WERI-Rb-1 (cell line): ENCODE measurements at regions not wholly inside any gene's neighbourhood (a gene's known extent, or its start where the extent isn't known, plus 50 kb on each side); places are given as distances from the start of the nearest gene placed in this dataset.

ENCODE experiments used
- DNase-seq: peaks from one replicate; pipeline ENCODE4 v3.0.0-alpha.2; 2020
- H3K27ac ChIP-seq: fragments of 250-450 bp; sonication (Bioruptor Pico); 2 replicates; pipeline ENCODE4 v1.5.1; 2020; ENCODE audit warnings: mild to moderate bottlenecking, moderate library complexity
- H3K27me3 ChIP-seq: fragments of 250-450 bp; sonication (Bioruptor Pico); 2 replicates; pipeline ENCODE4 v1.5.1; 2021; ENCODE audit warnings: mild to moderate bottlenecking, low read depth, moderate library complexity; ENCODE audit not compliant: insufficient read depth, severe bottlenecking
- H3K36me3 ChIP-seq: fragments of 250-450 bp; sonication (Bioruptor Pico); 2 replicates; pipeline ENCODE4 v1.5.1; 2020; ENCODE audit warnings: mild to moderate bottlenecking, moderate library complexity
- H3K4me3 ChIP-seq: 2 replicates; pipeline ENCODE4 v1.5.1; 2011; ENCODE audit warnings: low read depth, mild to moderate bottlenecking, control low read depth, low read length
- H3K9me3 ChIP-seq: fragments of 250-450 bp; sonication (Bioruptor Pico); 2 replicates; pipeline ENCODE4 v1.5.1; 2021; ENCODE audit warnings: mild to moderate bottlenecking, moderate library complexity; ENCODE audit not compliant: severe bottlenecking
- CTCF ChIP-seq: IDR thresholded peaks from 2 replicates; pipeline ENCODE4 v1.5.1; 2011; ENCODE audit warnings: low read depth, mild to moderate bottlenecking, control low read depth, inconsistent platforms, low read length

DNA sequence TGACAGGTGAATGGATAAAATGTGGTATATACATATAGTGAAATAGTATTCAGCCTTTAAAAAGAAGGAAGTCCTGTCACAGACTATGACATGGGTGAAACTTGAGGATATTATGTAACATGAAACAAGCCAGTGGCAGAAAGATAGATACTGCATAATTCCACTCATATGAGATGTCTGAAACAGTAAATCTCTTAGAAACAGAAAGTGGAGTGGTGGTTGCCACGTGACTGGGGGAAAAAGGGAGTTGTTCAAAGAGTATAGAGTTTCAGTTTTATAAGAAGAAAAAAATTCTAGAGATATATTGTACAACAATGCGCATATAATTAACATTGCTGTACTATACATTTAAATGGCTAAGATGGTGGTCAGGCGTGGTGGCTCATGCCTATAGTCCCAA, 178.2 kb upstream of the ATP5MC3 start:
- Histone ChIP-seq H3K36me3 (no peaks in the 10 kb centered on the region), H3K27ac (no peak overlapping the region), H3K4me3 (no peak overlapping the region), H3K9me3 (no peaks in the 10 kb centered on the region), H3K27me3 (peaks cover 30% of the 10 kb centered on the region)
- DNase-seq, result no peak
- TF ChIP-seq CTCF, result no peak

DNA sequence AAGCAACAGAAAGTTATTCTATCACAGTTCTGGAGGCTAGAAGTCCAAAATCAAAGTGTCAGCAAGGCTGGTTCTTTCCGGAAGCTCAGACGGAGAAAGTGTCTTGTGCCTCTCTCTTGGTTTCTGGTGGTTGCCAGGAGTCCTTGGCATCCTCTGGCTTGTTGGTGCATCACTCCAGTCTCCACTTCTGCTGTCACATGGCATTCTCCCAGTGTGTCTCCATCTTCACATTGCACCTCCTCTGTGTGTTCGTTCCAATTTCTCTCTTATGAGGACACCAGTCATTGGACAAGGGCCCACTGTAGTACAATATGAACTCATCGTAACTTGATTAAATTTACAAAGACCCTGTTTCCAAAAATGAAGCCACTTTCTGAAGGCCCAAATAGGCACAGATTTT, 175.4 kb upstream of the ATP5MC3 start:
- Histone ChIP-seq H3K27ac (no peak overlapping the region), H3K4me3 (no peak overlapping the region), H3K9me3 (no peaks in the 10 kb centered on the region), H3K27me3 (peaks cover 20% of the 10 kb centered on the region), H3K36me3 (no peaks in the 10 kb centered on the region)
- no peak for TF ChIP-seq CTCF
- no peak for DNase-seq

- Histone ChIP-seq H3K36me3 (no peaks in the 10 kb centered on the region), H3K27ac (no peak overlapping the region), H3K4me3 (no peak overlapping the region), H3K27me3 (peaks cover 10% of the 10 kb centered on the region), H3K9me3 (no peaks in the 10 kb centered on the region)
- DNase-seq, result no peak
- no peak for TF ChIP-seq CTCF
Observed at GRCh38 chr2:175355246-175355645, 173.7 kb upstream of the ATP5MC3 start.

DNA sequence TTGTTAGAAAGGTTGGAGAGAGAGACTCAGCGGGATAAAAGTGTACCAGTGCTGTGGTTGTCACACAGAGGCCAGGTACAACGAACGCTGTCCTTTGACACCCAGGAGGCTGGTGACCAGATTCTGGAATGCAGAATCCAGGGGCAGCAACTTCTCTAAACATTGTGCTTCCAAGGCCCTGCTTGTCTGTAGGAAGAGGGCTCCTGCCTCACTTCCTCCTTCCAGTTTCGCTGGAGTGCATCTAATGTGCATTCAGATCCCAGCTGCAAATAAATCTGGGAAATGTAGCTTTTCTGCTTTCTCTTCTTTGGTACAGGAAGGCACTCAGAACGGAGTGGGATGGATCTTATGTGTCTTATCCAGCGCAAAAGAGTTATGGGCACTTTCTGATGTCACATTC, 171.8 kb upstream of the ATP5MC3 start:
- H3K9me3 ChIP-seq, result no peaks in the 10 kb centered on the region
- no peak overlapping the region for H3K4me3 ChIP-seq
- TF ChIP-seq CTCF, result no peak
- H3K36me3 ChIP-seq, result no peaks in the 10 kb centered on the region
- H3K27ac ChIP-seq, result no peak overlapping the region
- peaks cover 6% of the 10 kb centered on the region for H3K27me3 ChIP-seq
- no peak for DNase-seq

DNA sequence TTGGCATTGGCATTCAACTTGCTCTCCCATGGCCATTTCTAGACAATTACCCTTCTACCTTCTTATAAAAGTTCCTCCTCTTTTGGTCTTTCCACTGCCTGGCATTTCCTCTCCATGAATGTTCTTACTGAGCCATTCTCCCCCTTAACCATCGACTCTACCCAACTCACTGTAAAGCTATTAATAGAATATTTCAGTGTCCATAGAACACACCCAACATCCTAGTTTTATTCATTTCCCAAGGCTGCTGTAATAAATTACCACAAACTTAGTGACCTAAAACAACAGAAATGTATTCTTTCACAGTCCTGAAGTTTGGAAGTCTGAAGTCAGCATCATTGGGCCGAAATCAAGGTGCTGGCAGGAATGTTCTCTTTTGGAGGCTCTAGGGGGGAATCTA, 170.0 kb upstream of the ATP5MC3 start:
- no peak for TF ChIP-seq CTCF
- Histone ChIP-seq H3K27ac (no peak overlapping the region), H3K9me3 (no peaks in the 10 kb centered on the region), H3K4me3 (no peak overlapping the region), H3K27me3 (peaks cover 9% of the 10 kb centered on the region), H3K36me3 (no peaks in the 10 kb centered on the region)
- no peak for DNase-seq

- no peak overlapping the region for H3K4me3 ChIP-seq
- no peak overlapping the region for H3K27ac ChIP-seq
- DNase-seq, result no peak
- TF ChIP-seq CTCF, result no peak
- no peaks in the 10 kb centered on the region for H3K36me3 ChIP-seq
- no peaks in the 10 kb centered on the region for H3K9me3 ChIP-seq
- H3K27me3 ChIP-seq, result peaks cover 9% of the 10 kb centered on the region
Observed at GRCh38 chr2:175350105-175350504, 168.6 kb upstream of the ATP5MC3 start.
